COLO668 (cell line): ENCODE measurements at regions not wholly inside any gene's neighbourhood (a gene's known extent, or its start where the extent isn't known, plus 50 kb on each side); places are given as distances from the start of the nearest gene placed in this dataset.
"Not testable (repeated sequence)": the region's sequence is repeated elsewhere in the genome, so short reads cannot be mapped to it uniquely, and the experiment has no call there.

Experiments
- DNase-seq: peaks from one replicate; lab custom pipeline; 2025; ENCODE audit not compliant: unreplicated experiment; lab: John Stamatoyannopoulos, UW

GRCh38 chr13:90454002-90454636 is 893.4 kb upstream of the MIR17HG start:
- no peak for DNase-seq

- no peak for DNase-seq
Observed at GRCh38 chr13:90455067-90455466, 892.4 kb upstream of the MIR17HG start.

DNA sequence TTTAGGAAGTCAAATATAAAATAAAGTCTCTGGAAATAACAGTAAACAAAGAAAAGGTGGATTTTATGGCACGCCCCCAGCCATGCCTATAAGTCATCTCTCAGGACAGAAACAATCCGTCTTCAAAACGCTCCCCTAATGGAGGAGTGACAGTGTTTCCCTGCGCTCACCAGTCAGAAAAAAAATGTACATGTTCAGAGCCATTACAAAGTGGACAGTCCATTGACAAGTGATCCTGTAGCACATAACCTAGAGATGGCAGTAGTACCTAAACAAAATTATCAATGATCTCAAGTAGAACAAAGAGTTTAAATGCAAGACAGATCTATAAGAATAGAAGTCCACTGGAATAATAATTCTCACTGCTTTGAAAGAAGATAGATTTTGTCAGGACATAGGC is 891.7 kb upstream of the MIR17HG start:
- no peak for DNase-seq

DNA sequence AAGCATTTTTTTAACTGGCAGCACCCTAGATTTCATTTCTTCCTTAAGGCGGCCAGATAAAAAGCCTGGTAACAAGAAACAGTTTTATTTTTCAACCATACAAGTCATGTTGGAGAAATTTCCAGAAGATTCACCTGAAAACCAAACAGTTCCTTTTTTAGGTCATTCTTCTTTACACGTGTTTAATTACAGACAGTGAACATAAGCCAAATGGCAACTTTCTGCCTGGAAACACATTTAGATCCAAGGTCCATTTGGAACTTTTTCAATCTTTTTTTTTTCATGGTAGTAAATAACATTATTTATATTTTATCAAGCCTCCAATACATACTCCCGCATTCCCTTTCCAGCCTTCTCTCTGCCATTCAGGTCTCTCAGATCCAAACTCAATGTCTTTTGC is 886.1 kb upstream of the MIR17HG start:
- DNase-seq = no peak

DNA sequence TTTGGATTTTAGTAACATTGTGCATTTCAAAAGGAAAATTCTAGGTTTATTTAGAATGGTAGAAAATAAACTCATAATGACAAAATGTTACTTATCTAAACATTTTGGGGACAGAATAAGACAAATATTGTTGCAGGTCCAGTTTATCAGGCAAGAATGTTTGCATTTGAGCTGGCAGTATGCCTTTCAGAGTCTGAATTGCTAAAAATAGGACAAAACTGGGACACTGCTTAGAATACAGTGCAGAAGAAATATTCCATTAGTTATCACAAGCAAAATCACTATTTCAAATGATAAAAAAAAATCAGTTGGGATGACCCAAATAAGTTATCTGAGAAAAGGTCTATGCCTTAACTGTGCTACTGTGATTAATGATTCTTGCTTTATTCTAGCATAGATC is 870.3 kb upstream of the MIR17HG start:
- no peak for DNase-seq

- no peak for DNase-seq
Observed at GRCh38 chr13:90483906-90484305, 863.6 kb upstream of the MIR17HG start.

- no peak for DNase-seq
Observed at GRCh38 chr13:90485436-90485835, 862.1 kb upstream of the MIR17HG start.

DNA sequence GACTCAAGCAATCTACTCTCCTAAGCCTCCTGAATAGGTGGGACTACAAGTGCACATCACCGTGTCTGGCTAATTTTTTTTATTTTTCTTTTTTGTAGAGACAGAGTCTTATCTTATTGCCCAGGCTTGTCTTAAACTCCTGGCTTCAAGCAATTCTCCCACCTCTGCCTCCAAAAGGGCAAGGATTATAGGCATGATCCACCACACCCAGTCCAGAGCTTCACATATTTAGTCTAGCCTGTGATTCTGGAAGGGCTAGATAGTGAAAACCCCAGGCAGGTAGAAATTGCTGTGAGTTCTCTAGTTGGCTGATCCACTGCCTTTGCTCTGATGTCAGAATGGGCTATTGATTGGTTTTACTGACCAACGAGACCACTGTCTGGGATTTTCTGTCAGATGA is 854.6 kb upstream of the MIR17HG start:
- no peak for DNase-seq

DNA sequence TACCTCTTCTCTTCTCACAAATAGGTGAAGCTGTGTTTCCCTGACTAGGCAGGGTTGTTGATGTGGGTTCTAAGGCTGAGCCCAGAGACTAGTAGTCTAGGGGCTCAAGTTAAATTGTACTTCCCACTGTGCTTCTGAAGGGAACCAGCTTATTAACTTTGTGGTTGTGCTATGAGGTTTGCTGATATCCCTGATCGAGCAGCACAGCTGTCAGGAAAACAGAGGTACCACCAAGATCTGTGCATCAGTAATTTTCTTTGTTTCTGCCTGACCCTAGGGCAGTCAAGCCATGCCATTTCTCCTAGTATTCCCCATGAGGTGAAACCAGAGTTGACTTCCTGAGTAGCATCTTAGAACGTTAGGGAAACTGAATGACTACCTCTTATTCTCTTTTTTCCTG is 853.8 kb upstream of the MIR17HG start:
- no peak for DNase-seq

DNA sequence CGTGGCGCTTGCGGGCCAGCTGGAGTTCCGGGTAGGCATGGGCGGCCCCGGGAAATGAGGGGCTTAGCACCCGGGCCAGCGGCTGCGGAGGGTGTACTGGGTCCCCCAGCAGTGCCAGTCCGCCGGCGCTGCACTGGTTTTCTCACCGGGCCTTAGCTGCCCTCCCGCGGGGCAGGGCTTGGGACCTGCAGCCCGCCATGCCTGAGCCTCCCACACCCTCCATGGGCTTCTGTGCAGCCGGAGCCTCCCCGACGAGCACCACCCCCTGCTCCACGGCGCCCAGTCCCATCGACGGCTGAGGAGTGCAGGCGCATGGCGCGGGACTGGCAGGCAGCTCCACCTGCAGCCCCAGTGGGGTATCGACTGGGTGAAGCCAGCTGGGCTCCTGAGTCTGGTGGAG is 852.6 kb upstream of the MIR17HG start:
- not testable (repeated sequence) for DNase-seq

DNA sequence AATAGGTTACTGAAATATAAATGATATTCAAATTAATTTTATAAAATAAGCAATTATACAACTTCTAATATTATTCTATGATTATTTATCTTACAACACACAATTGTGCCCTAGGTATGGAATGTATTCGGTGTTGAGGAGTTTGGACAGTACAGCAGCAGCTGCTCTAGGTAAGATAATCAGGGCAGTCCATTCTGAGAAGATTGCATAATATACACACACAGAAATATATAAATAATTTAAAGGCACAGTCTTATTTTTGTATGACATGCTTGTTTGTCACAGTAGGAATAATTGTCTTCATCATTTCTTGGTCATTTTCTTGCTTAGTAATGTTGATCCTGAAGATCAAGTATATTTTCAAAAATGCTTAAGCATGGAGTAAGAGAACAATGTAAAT is 849.4 kb upstream of the MIR17HG start:
- no peak for DNase-seq

DNA sequence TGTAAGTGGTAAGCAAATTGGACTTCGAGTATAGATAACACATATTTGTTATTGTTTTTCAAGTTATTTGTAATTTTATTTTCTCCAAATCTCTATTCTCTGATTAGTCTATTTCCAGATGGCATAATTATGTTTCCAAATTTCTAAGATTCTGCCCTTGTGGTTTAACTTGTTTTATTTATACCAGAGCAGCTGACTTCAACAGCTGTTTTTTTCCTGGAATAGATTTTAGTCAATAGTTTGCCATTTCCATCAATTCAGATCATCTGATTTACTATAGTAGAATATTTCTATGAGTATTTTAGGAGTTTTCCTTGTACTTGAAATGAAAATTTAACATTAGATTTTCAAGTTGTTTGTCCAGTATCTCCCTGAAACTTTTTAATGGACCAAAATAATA is 848.7 kb upstream of the MIR17HG start:
- DNase-seq = no peak

DNA sequence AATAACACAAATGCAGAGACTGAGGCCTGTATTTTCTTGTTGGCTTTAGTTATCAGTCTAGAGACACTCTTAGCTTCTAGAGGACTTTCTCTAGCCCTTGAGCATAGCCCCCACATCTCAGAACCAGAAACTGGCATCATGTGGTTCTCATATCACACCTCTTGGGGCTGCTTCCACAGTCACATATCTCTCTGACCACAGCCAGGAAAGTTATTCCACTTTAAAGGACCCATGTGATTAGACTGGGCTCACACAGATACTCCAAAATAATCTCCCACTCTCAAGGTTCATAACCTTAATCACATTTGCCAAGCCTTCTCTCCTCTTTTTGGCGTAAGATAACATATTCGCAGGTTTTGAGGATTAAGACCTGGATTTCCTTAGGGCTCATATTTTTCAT is 846.9 kb upstream of the MIR17HG start:
- no peak for DNase-seq

- DNase-seq = no peak
Observed at GRCh38 chr13:90502153-90502552, 845.3 kb upstream of the MIR17HG start.

DNA sequence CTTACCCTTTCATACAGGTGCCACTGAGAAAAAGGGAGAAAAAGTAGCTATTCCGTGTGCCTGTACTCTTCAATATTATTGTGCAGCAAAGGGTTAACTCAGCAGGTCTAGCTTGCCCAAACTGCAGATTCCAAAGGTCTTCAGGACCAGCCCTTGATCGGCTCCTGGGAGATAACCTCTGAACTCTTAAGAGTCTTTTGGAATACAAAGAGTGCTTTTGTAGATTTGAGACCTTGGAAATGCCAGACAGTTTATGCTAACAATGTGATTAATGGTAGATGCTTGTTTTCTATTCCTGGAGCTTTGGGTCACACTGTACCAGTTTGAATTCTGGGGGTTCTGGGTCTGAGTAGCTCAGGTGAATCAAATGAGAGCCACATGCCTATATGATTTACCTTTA is 844.7 kb upstream of the MIR17HG start:
- no peak for DNase-seq

DNA sequence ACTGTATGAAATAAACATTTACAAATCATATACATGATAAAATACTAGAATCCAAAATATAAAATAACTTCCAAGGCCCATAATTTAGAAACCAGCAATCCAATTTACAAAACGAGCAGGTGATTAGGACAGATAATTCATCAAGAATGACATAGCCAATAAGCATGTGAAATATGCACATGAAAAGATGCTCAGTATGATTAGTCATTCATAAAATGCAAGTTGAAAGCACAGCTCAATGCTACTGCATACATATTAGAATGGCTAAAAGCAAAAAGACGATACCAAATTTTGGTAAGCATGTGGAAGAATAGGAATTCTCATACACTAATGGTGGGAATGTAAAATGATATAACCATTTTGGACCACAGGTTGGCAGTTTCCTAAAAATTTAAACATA is 837.2 kb upstream of the MIR17HG start:
- no peak for DNase-seq

- no peak for DNase-seq
Observed at GRCh38 chr13:90511903-90512302, 835.6 kb upstream of the MIR17HG start.

- DNase-seq = not testable (repeated sequence)
Observed at GRCh38 chr13:90514712-90515111, 832.8 kb upstream of the MIR17HG start.

DNA sequence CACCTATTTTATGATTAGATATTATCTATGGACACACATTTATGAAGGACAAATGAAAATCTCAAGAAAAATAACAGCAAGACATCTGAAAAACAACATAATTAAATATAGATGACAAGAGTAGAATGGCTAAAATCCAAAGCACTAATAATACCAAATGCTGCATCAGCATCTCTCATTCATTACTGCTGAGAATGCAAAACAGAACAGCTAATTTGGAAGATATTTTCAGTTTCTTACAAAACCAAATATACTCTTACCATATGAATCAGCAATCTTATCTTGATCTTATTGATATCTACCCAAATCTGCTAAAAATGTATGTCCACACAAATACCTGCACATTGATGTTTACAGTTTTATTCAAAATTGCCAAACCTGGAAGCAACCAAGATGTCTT is 829.1 kb upstream of the MIR17HG start:
- no peak for DNase-seq

DNA sequence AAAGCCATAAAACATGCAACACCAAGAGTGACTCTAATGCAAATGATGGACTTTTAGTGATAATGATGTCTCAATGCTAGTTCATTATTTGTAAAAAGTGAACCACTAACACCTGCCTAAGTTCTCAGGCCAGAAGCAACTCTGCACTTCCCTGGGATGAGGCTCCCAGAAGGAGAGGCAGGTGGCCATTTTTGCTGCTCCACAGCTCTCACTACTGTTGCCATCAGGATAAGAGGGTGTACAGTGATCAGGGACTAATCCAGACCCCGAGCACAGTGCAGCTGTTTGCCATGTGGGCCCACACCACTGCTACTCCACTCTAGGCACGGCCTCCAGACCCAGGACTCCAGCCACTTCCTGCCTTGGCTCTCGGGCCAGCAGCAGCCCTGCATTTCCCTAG is 828.3 kb upstream of the MIR17HG start:
- no peak for DNase-seq

GRCh38 chr13:90526711-90527110 is 820.8 kb upstream of the MIR17HG start:
- DNase-seq = no peak

GRCh38 chr13:90531744-90532143 is 815.7 kb upstream of the MIR17HG start:
- no peak for DNase-seq

- no peak for DNase-seq
Observed at GRCh38 chr13:90532861-90533492, 814.5 kb upstream of the MIR17HG start.
